ENCODE measurements at regions not wholly inside any gene's neighbourhood (a gene's known extent, or its start where the extent isn't known, plus 50 kb on each side); places are given as distances from the start of the nearest gene placed in this dataset.

- no peak for DNase-seq (ENCODE audit: low spot score)
- Mint-ChIP-seq H3K27ac (ENCODE audit: unreplicated experiment) (no peak overlapping the region), H3K36me3 (ENCODE audit: low read depth, unreplicated experiment) (no peaks in the 10 kb centered on the region), H3K9me3 (ENCODE audit: unreplicated experiment) (no peaks in the 10 kb centered on the region), H3K27me3 (ENCODE audit: unreplicated experiment) (peaks cover 7% of the 10 kb centered on the region), H3K4me1 (ENCODE audit: unreplicated experiment) (no peaks in the 10 kb centered on the region), H3K4me3 (ENCODE audit: unreplicated experiment) (no peak overlapping the region)
- TF ChIP-seq CTCF (IDR thresholded peaks at IDR 0.05; ENCODE audit: unreplicated experiment) = no peak
Measured at GRCh38 chr10:125548356-125548755, 134.6 kb downstream of the TEX36 start.

- DNase-seq (ENCODE audit: low spot score) = no peak
- no peak for TF ChIP-seq CTCF (IDR thresholded peaks at IDR 0.05; ENCODE audit: unreplicated experiment)
- no peaks in the 10 kb centered on the region for H3K9me3 Mint-ChIP-seq (ENCODE audit: unreplicated experiment)
- no peaks in the 10 kb centered on the region for H3K4me1 Mint-ChIP-seq (ENCODE audit: unreplicated experiment)
- peaks cover 7% of the 10 kb centered on the region for H3K27me3 Mint-ChIP-seq (ENCODE audit: unreplicated experiment)
- H3K4me3 Mint-ChIP-seq (ENCODE audit: unreplicated experiment) = no peak overlapping the region
- no peaks in the 10 kb centered on the region for H3K36me3 Mint-ChIP-seq (ENCODE audit: low read depth, unreplicated experiment)
- no peak overlapping the region for H3K27ac Mint-ChIP-seq (ENCODE audit: unreplicated experiment)
Measured at GRCh38 chr10:125547010-125547650, 135.8 kb downstream of the TEX36 start.

- Mint-ChIP-seq H3K4me1 (ENCODE audit: unreplicated experiment) (no peaks in the 10 kb centered on the region), H3K27ac (ENCODE audit: unreplicated experiment) (no peak overlapping the region)
Measured at GRCh38 chr10:125543796-125544195, 139.2 kb downstream of the TEX36 start.

GRCh38 chr10:125538947-125539731 is 143.8 kb downstream of the TEX36 start:
- H3K27ac Mint-ChIP-seq (ENCODE audit: unreplicated experiment) = no peak overlapping the region
- DNase-seq (ENCODE audit: low spot score) = no peak
- H3K4me3 Mint-ChIP-seq (ENCODE audit: unreplicated experiment) = no peak overlapping the region
- H3K27me3 Mint-ChIP-seq (ENCODE audit: unreplicated experiment) = peaks cover 3% of the 10 kb centered on the region
- H3K36me3 Mint-ChIP-seq (ENCODE audit: low read depth, unreplicated experiment) = no peaks in the 10 kb centered on the region
- H3K4me1 Mint-ChIP-seq (ENCODE audit: unreplicated experiment) = no peaks in the 10 kb centered on the region
- no peaks in the 10 kb centered on the region for H3K9me3 Mint-ChIP-seq (ENCODE audit: unreplicated experiment)
- no peak for TF ChIP-seq CTCF (IDR thresholded peaks at IDR 0.05; ENCODE audit: unreplicated experiment)

More at GRCh38 chr10:125543796-125544195, 139.2 kb downstream of the TEX36 start:
- Mint-ChIP-seq H3K27me3 (ENCODE audit: unreplicated experiment) (peaks cover 4% of the 10 kb centered on the region), H3K4me3 (ENCODE audit: unreplicated experiment) (no peak overlapping the region), H3K36me3 (ENCODE audit: low read depth, unreplicated experiment) (no peaks in the 10 kb centered on the region), H3K9me3 (ENCODE audit: unreplicated experiment) (no peaks in the 10 kb centered on the region)
- no peak for DNase-seq (ENCODE audit: low spot score)
- no peak for TF ChIP-seq CTCF (IDR thresholded peaks at IDR 0.05; ENCODE audit: unreplicated experiment)

- Mint-ChIP-seq H3K9me3 (ENCODE audit: unreplicated experiment) (no peaks in the 10 kb centered on the region), H3K4me1 (ENCODE audit: unreplicated experiment) (no peaks in the 10 kb centered on the region), H3K27me3 (ENCODE audit: unreplicated experiment) (peaks cover 1% of the 10 kb centered on the region), H3K27ac (ENCODE audit: unreplicated experiment) (no peak overlapping the region), H3K4me3 (ENCODE audit: unreplicated experiment) (no peak overlapping the region), H3K36me3 (ENCODE audit: low read depth, unreplicated experiment) (no peaks in the 10 kb centered on the region)
- no peak for TF ChIP-seq CTCF (IDR thresholded peaks at IDR 0.05; ENCODE audit: unreplicated experiment)
- no peak for DNase-seq (ENCODE audit: low spot score)
Measured at GRCh38 chr10:125536236-125536635, 146.7 kb downstream of the TEX36 start.

Measured in endothelial cell (in vitro differentiated cells).